PC-3 (cell line): ENCODE measurements at regions not wholly inside any gene's neighbourhood (a gene's known extent, or its start where the extent isn't known, plus 50 kb on each side); places are given as distances from the start of the nearest gene placed in this dataset.

Source experiments
- ATAC-seq: fragments of 200-7000 bp; cut with Tn5 transposase; 2 replicates; pipeline ENCODE4 v1.9.1; 2020; ENCODE audit warnings: mild to moderate bottlenecking, moderate library complexity
- BruUV-seq: library from RNA; stranded (reverse); fragments of 400-500 nt; replicated peaks from 2 replicates; lab custom pipeline; 2021; lab: Mats Ljungman, UMichigan
- CTCF ChIA-PET: fragments of 300-600 bp; sonication (Branson Sonifier 250); formaldehyde crosslinking; loops from one replicate; lab custom pipeline; 2022; ENCODE audit warnings: antibody characterized with exemption; lab: Charles Lee
- POLR2A ChIA-PET: fragments of 300-600 bp; sonication (Branson Sonifier 250); formaldehyde crosslinking; loops from one replicate; lab custom pipeline; 2022; ENCODE audit warnings: antibody characterized with exemption; ENCODE audit not compliant: unreplicated experiment; lab: Charles Lee
- DNase-seq: peaks from one replicate; pipeline ENCODE4 v3.0.0-alpha.2; 2015
- H2AFZ ChIP-seq: fragments of 300-600 bp; sonication (generic); 2 replicates; pipeline ENCODE4 v1.6.0; 2016; ENCODE audit warnings: antibody characterized with exemption, low read length
- H3F3A ChIP-seq: fragments of 300-600 bp; sonication (generic); one replicate; pipeline ENCODE4 v1.6.0; 2017; ENCODE audit warnings: antibody characterized with exemption, low read length, control low read depth, mild to moderate bottlenecking; ENCODE audit not compliant: unreplicated experiment
- H3K27ac ChIP-seq: fragments of 300-600 bp; sonication (generic); 2 replicates; pipeline ENCODE4 v1.5.1; 2016; ENCODE audit warnings: mild to moderate bottlenecking, low read length
- H3K27me3 ChIP-seq: fragments of 300-600 bp; sonication (generic); 2 replicates; pipeline ENCODE4 v1.6.1; 2016; ENCODE audit warnings: low read length, mixed read lengths
- H3K36me3 ChIP-seq: fragments of 300-600 bp; sonication (generic); 2 replicates; pipeline ENCODE4 v1.6.1; 2016; ENCODE audit warnings: low read depth, mixed run types, low read length, mixed read lengths
- H3K4me1 ChIP-seq: fragments of 300-600 bp; sonication (generic); 2 replicates; pipeline ENCODE4 v1.5.1; 2016; ENCODE audit warnings: low read length; ENCODE audit not compliant: insufficient read depth
- H3K4me2 ChIP-seq: fragments of 300-600 bp; sonication (generic); 2 replicates; pipeline ENCODE4 v1.6.0; 2016; ENCODE audit warnings: low read length
- H3K4me3 ChIP-seq: fragments of 300-600 bp; sonication (generic); 2 replicates; pipeline ENCODE4 v1.5.1; 2016; ENCODE audit warnings: mild to moderate bottlenecking, low read length, mixed read lengths
- H3K79me2 ChIP-seq: fragments of 300-600 bp; sonication (generic); 2 replicates; pipeline ENCODE4 v1.6.1; 2017; ENCODE audit warnings: low read length, mixed read lengths
- H3K9ac ChIP-seq: fragments of 300-600 bp; sonication (generic); 2 replicates; pipeline ENCODE4 v1.6.0; 2016; ENCODE audit warnings: mild to moderate bottlenecking, low read length
- H3K9me2 ChIP-seq: fragments of 300-600 bp; sonication (generic); replicated peaks from 2 replicates; pipeline ENCODE4 v1.6.1; 2016; ENCODE audit warnings: mixed run types, low read length, mixed read lengths
- H3K9me3 ChIP-seq: fragments of 300-600 bp; sonication (generic); 2 replicates; pipeline ENCODE4 v1.6.1; 2016; ENCODE audit warnings: low read length, mixed read lengths
- H4K20me1 ChIP-seq: fragments of 300-600 bp; sonication (generic); 2 replicates; pipeline ENCODE4 v1.6.1; 2016; ENCODE audit warnings: low read length, mixed read lengths
- CTCF ChIP-seq: fragments of 300-600 bp; sonication (generic); conservative IDR thresholded peaks from 2 replicates; pipeline ENCODE4 v1.5.1; 2017; ENCODE audit warnings: antibody characterized with exemption, low read depth, mild to moderate bottlenecking, low read length
- EZH2 ChIP-seq: fragments of 300-600 bp; sonication (generic); IDR thresholded peaks from one replicate; pipeline ENCODE4 v1.6.1; 2017; ENCODE audit warnings: antibody characterized with exemption, mild to moderate bottlenecking, low read length; ENCODE audit not compliant: unreplicated experiment
- EZH2phosphoT487 ChIP-seq: fragments of 300-600 bp; sonication (generic); IDR thresholded peaks from 2 replicates; pipeline ENCODE4 v1.6.1; 2018; ENCODE audit warnings: mild to moderate bottlenecking, antibody characterized with exemption, low read length, borderline replicate concordance
- intact Hi-C: fragments of 100-400 bp; cut with micrococcal nuclease; formaldehyde crosslinking; loops from 2 replicates; pipeline ENCODE4 v1.9.0; 2023

- no peaks in the 10 kb centered on the region for H3K9me2 ChIP-seq
- no peaks in the 10 kb centered on the region for H3K27me3 ChIP-seq
- H3K79me2 ChIP-seq, result no peaks in the 10 kb centered on the region
- H3K9me3 ChIP-seq, result no peaks in the 10 kb centered on the region
- DNase-seq (no peak), ATAC-seq (no peak)
- BruUV-seq, result no TSS peak
- intact Hi-C loops, result no loop called here
- no peak overlapping the region for H3K9ac ChIP-seq
- H3K36me3 ChIP-seq, result no peaks in the 10 kb centered on the region
- POLR2A ChIA-PET, result no interaction called here
- no peak overlapping the region for H3K4me3 ChIP-seq
- H2AFZ ChIP-seq, result no peak overlapping the region
- no peaks in the 10 kb centered on the region for H4K20me1 ChIP-seq
- CTCF ChIA-PET, result no interaction called here
- no peaks in the 10 kb centered on the region for H3K4me1 ChIP-seq
- H3K27ac ChIP-seq, result no peak overlapping the region
- H3K4me2 ChIP-seq, result no peak overlapping the region
- no peaks in the 10 kb centered on the region for H3F3A ChIP-seq
- TF ChIP-seq CTCF, result no peak
- no peak for TF ChIP-seq EZH2phosphoT487
- TF ChIP-seq EZH2, result no peak
Observed at GRCh38 chr6:112459758-112460304, 112.7 kb downstream of the RFPL4B start.

- no peaks in the 10 kb centered on the region for H3K36me3 ChIP-seq
- H2AFZ ChIP-seq, result no peak overlapping the region
- ChIA-PET POLR2A (no interaction called here), CTCF (no interaction called here)
- no peaks in the 10 kb centered on the region for H3F3A ChIP-seq
- no peak for ATAC-seq
- H3K27ac ChIP-seq, result no peak overlapping the region
- H3K9ac ChIP-seq, result no peak overlapping the region
- TF ChIP-seq EZH2phosphoT487 (no peak), CTCF (no peak), EZH2 (no peak)
- no peaks in the 10 kb centered on the region for H3K9me3 ChIP-seq
- H3K4me2 ChIP-seq, result no peak overlapping the region
- no peaks in the 10 kb centered on the region for H3K27me3 ChIP-seq
- no TSS peak for BruUV-seq
- no peak overlapping the region for H3K4me3 ChIP-seq
- no peaks in the 10 kb centered on the region for H3K79me2 ChIP-seq
- intact Hi-C loops, result no loop called here
- no peak for DNase-seq
- H3K4me1 ChIP-seq, result peaks cover 15% of the 10 kb centered on the region
- no peaks in the 10 kb centered on the region for H4K20me1 ChIP-seq
- H3K9me2 ChIP-seq, result no peaks in the 10 kb centered on the region
Observed at GRCh38 chr6:112464901-112465665, 118.0 kb downstream of the RFPL4B start.
